Transverse colon (tissue), 3 donors: ENCODE measurements at regions not wholly inside any gene's neighbourhood (a gene's known extent, or its start where the extent isn't known, plus 50 kb on each side); places are given as distances from the start of the nearest gene placed in this dataset.

Experiments used
- CTCF ChIP-seq, 5 experiments: fragments of 200-600 bp in 3 of 5; fragments of 450-650 bp in 2 of 5; sonication (generic) in 3 of 5; IDR thresholded peaks; 1 replicate in 2 of 5; 2 replicates in 3 of 5; pipeline ENCODE4 v1.5.1; 2016 to 2017; ENCODE audit warnings: antibody characterized with exemption in 5 of 5, inconsistent platforms in 3 of 5, mild to moderate bottlenecking in 2 of 5, moderate library complexity in 1 of 5
- POLR2A ChIP-seq: fragments of 450-650 bp; IDR thresholded peaks from one replicate; pipeline ENCODE4 v1.6.1; 2016; ENCODE audit warnings: antibody characterized with exemption, mild to moderate bottlenecking, moderate library complexity

GRCh38 chr17:70274255-70274654, 104.9 kb downstream of the KCNJ2 start:
- no peak for TF ChIP-seq CTCF (IDR thresholded peaks at IDR 0.05)
- TF ChIP-seq POLR2A: no peak
